ENCODE measurements at regions not wholly inside any gene's neighbourhood (a gene's known extent, or its start where the extent isn't known, plus 50 kb on each side); places are given as distances from the start of the nearest gene placed in this dataset.
A peak's percentile ranks its signal among the peaks of the same experiment; 100 is the strongest.

DNA sequence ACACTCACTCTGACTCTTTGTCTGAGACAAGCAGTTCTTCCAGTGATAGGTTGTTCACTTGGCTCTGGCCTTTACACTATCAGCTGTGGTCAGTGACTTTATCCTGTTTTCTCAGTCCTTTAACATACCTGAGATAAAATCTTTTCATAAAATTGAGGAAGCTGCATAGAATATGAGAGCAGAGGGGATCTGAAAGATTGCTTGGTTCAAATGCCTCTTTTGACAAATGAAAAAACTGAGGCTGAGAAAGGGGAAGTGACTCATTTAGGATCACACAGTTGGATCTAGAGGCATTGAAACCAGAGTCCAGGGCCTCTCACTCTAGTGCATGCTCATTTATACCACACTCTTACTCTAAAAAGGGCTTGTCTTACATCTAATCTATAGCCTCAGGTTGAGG lies 277.0 kb upstream of the TBX18 start:
- no peaks in the 10 kb centered on the region for H3K36me3 ChIP-seq (ENCODE audit: insufficient read depth, low read length)
- no peak overlapping the region for H3K4me3 ChIP-seq
- no peaks in the 10 kb centered on the region for H3K9me3 ChIP-seq (ENCODE audit: low read depth, low read length)
- H3K9ac ChIP-seq (ENCODE audit: insufficient read length): no peak overlapping the region
- no peak for DNase-seq (ENCODE audit: low read depth, low spot score)
- no peak overlapping the region for H3K27ac ChIP-seq
- TF ChIP-seq FOXP2 (optimal IDR thresholded peaks at IDR 0.05; ENCODE audit: control extremely low read depth, extremely low read length, insufficient read depth) (no peak), POLR2AphosphoS5 (IDR thresholded peaks at IDR 0.05; ENCODE audit: borderline replicate concordance, low read depth, low read length) (no peak), EZH2 (IDR thresholded peaks at IDR 0.05) (no peak)

DNA sequence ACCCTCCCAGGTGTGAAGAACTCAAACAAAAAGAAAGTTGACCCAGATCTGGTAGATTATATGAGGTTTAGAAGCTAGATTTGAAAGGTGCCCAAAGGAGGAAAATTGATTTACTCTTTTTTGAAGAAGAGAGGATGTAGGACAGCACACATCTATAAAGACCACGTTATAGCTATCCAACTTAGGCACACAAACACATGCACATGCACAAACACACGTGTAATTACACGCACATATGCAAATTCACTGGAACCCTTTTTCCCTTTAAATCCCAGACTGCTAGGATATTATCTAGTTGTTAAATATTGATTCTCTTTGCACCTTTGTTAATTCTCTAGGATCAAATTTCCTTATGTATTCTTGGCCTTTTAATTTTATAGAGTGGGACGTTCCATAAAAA lies 272.8 kb upstream of the TBX18 start:
- no peak overlapping the region for H3K9ac ChIP-seq (ENCODE audit: insufficient read length)
- no peak overlapping the region for H3K27ac ChIP-seq
- TF ChIP-seq EZH2 (IDR thresholded peaks at IDR 0.05) (no peak), FOXP2 (optimal IDR thresholded peaks at IDR 0.05; ENCODE audit: control extremely low read depth, extremely low read length, insufficient read depth) (no peak), POLR2AphosphoS5 (IDR thresholded peaks at IDR 0.05; ENCODE audit: borderline replicate concordance, low read depth, low read length) (no peak)
- no peak overlapping the region for H3K4me3 ChIP-seq
- H3K9me3 ChIP-seq (ENCODE audit: low read depth, low read length): no peaks in the 10 kb centered on the region
- no peaks in the 10 kb centered on the region for H3K36me3 ChIP-seq (ENCODE audit: insufficient read depth, low read length)
- DNase-seq (ENCODE audit: low read depth, low spot score): no peak

DNA sequence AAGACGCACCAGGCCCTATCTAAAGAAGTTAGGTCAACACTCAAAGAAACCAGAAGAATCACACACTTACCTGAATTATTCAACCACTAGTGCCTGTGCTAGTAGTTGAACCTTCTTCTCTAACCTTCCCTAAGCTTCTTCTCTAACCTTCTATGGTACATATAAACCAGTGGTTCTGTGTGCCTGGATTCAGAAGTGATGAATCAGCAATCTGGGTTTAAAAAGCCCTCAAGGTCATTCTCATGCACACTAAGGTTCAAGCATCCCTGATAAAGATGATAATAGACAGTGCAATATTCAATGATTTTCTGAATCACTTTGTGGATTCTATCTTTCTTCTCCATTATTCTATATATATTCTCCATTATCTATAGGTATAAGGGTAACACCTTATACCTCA lies 271.4 kb upstream of the TBX18 start:
- no peak for TF ChIP-seq FOXP2 (optimal IDR thresholded peaks at IDR 0.05; ENCODE audit: control extremely low read depth, extremely low read length, insufficient read depth)
- no peak for TF ChIP-seq POLR2AphosphoS5 (IDR thresholded peaks at IDR 0.05; ENCODE audit: borderline replicate concordance, low read depth, low read length)
- TF ChIP-seq EZH2 (IDR thresholded peaks at IDR 0.05): no peak

DNA sequence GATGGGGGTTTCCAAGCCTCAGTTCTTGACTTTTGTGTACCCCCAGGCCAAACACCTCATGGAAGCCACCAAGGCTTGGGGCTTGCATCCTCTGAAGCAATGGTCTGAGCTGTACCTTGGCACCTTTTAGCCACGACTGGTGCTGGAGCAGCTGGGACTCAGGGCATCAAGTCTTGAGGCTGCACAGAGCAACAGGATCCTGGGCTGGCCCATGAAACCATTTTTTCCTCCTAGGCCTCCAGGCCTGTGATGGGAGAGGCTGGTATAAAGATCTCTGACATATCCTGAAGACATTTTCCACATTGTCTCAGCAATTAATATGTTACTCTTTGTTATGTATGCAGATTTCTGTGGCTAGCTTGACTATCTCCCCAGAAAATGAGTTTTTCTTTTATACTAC lies 269.1 kb upstream of the TBX18 start:
- no peak for TF ChIP-seq FOXP2 (optimal IDR thresholded peaks at IDR 0.05; ENCODE audit: control extremely low read depth, extremely low read length, insufficient read depth)
- no peak for TF ChIP-seq POLR2AphosphoS5 (IDR thresholded peaks at IDR 0.05; ENCODE audit: borderline replicate concordance, low read depth, low read length)
- no peak for TF ChIP-seq EZH2 (IDR thresholded peaks at IDR 0.05)
- DNase-seq (ENCODE audit: low read depth, low spot score): no peak

More for the DNA sequence above, 271.4 kb upstream of the TBX18 start:
- Histone ChIP-seq H3K36me3 (ENCODE audit: insufficient read depth, low read length) (no peaks in the 10 kb centered on the region), H3K4me3 (no peak overlapping the region), H3K9me3 (ENCODE audit: low read depth, low read length) (no peaks in the 10 kb centered on the region), H3K27ac (no peak overlapping the region), H3K9ac (ENCODE audit: insufficient read length) (no peak overlapping the region)
- DNase-seq (ENCODE audit: low read depth, low spot score): no peak

GRCh38 chr6:85026021-85026420 lies 261.6 kb upstream of the TBX18 start:
- Histone ChIP-seq H3K36me3 (ENCODE audit: insufficient read depth, low read length) (no peaks in the 10 kb centered on the region), H3K9me3 (ENCODE audit: low read depth, low read length) (no peaks in the 10 kb centered on the region), H3K9ac (ENCODE audit: insufficient read length) (no peak overlapping the region), H3K27ac (no peak overlapping the region), H3K4me3 (no peak overlapping the region)
- no peak for DNase-seq (ENCODE audit: low read depth, low spot score)
- no peak for TF ChIP-seq FOXP2 (optimal IDR thresholded peaks at IDR 0.05; ENCODE audit: control extremely low read depth, extremely low read length, insufficient read depth)
- no peak for TF ChIP-seq POLR2AphosphoS5 (IDR thresholded peaks at IDR 0.05; ENCODE audit: borderline replicate concordance, low read depth, low read length)
- TF ChIP-seq EZH2 (IDR thresholded peaks at IDR 0.05): no peak

More for the DNA sequence above, 269.1 kb upstream of the TBX18 start:
- Histone ChIP-seq H3K36me3 (ENCODE audit: insufficient read depth, low read length) (no peaks in the 10 kb centered on the region), H3K27ac (no peak overlapping the region), H3K9me3 (ENCODE audit: low read depth, low read length) (no peaks in the 10 kb centered on the region), H3K4me3 (no peak overlapping the region), H3K9ac (ENCODE audit: insufficient read length) (no peak overlapping the region)

GRCh38 chr6:85023721-85024120 lies 259.3 kb upstream of the TBX18 start:
- H3K27ac ChIP-seq: peak overlapping the region; percentile 67
- TF ChIP-seq POLR2AphosphoS5 (IDR thresholded peaks at IDR 0.05; ENCODE audit: borderline replicate concordance, low read depth, low read length) (no peak), FOXP2 (optimal IDR thresholded peaks at IDR 0.05; ENCODE audit: control extremely low read depth, extremely low read length, insufficient read depth) (no peak), EZH2 (IDR thresholded peaks at IDR 0.05) (no peak)
- no peak overlapping the region for H3K4me3 ChIP-seq
- no peaks in the 10 kb centered on the region for H3K36me3 ChIP-seq (ENCODE audit: insufficient read depth, low read length)
- DNase-seq (ENCODE audit: low read depth, low spot score): no peak
- no peaks in the 10 kb centered on the region for H3K9me3 ChIP-seq (ENCODE audit: low read depth, low read length)
- H3K9ac ChIP-seq (ENCODE audit: insufficient read length): no peak overlapping the region

DNA sequence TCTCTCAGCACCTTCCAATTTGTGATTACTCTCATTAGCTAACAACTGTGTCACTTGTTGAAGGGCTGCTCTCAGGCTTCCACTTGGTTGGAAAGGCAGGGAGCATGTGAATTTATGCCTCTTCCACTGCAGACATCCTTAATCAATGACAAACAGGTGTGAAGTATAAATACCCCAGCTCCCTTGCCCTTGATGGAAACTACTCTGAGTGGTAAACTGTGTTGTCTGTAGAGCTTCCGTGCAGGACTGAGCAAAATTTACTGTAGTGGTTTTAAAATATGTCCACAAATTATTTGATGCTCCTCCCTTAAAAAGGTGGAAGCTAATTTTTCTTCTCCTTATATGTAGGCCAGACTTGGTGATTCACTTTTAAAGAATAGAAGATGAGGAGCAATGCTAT lies 253.0 kb upstream of the TBX18 start:
- TF ChIP-seq FOXP2 (optimal IDR thresholded peaks at IDR 0.05; ENCODE audit: control extremely low read depth, extremely low read length, insufficient read depth) (no peak), EZH2 (IDR thresholded peaks at IDR 0.05) (no peak), POLR2AphosphoS5 (IDR thresholded peaks at IDR 0.05; ENCODE audit: borderline replicate concordance, low read depth, low read length) (no peak)
- no peak for DNase-seq (ENCODE audit: low read depth, low spot score)
- H3K27ac ChIP-seq: no peak overlapping the region
- H3K36me3 ChIP-seq (ENCODE audit: insufficient read depth, low read length): no peaks in the 10 kb centered on the region
- no peaks in the 10 kb centered on the region for H3K9me3 ChIP-seq (ENCODE audit: low read depth, low read length)
- no peak overlapping the region for H3K4me3 ChIP-seq
- H3K9ac ChIP-seq (ENCODE audit: insufficient read length): no peak overlapping the region

DNA sequence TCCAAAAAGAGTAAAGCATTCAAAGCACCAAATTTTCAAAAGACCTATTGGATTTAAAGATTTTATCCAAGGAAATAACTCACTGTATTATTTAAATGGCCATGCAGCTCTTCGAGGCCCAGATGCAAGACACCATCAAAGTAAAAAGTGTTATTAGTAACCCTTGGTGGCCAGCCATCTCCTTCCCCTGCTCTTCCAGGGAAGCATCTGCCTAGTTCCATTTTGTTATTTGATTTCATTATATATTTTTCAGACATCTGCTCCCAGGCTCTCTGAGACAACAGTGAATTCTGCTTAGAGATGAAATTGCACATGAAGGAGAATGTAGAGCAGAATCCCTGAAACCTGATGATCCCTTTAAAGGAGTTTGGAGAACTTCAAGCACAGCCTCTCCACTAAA lies 252.3 kb upstream of the TBX18 start:
- Histone ChIP-seq H3K9me3 (ENCODE audit: low read depth, low read length) (no peaks in the 10 kb centered on the region), H3K9ac (ENCODE audit: insufficient read length) (no peak overlapping the region), H3K36me3 (ENCODE audit: insufficient read depth, low read length) (no peaks in the 10 kb centered on the region), H3K27ac (no peak overlapping the region), H3K4me3 (no peak overlapping the region)
- no peak for DNase-seq (ENCODE audit: low read depth, low spot score)
- TF ChIP-seq POLR2AphosphoS5 (IDR thresholded peaks at IDR 0.05; ENCODE audit: borderline replicate concordance, low read depth, low read length): no peak
- no peak for TF ChIP-seq EZH2 (IDR thresholded peaks at IDR 0.05)
- TF ChIP-seq FOXP2 (optimal IDR thresholded peaks at IDR 0.05; ENCODE audit: control extremely low read depth, extremely low read length, insufficient read depth): no peak

- TF ChIP-seq FOXP2 (optimal IDR thresholded peaks at IDR 0.05; ENCODE audit: control extremely low read depth, extremely low read length, insufficient read depth) (no peak), EZH2 (IDR thresholded peaks at IDR 0.05) (no peak), POLR2AphosphoS5 (IDR thresholded peaks at IDR 0.05; ENCODE audit: borderline replicate concordance, low read depth, low read length) (no peak)
- no peaks in the 10 kb centered on the region for H3K9me3 ChIP-seq (ENCODE audit: low read depth, low read length)
- no peak overlapping the region for H3K27ac ChIP-seq
- H3K9ac ChIP-seq (ENCODE audit: insufficient read length): no peak overlapping the region
- no peak overlapping the region for H3K4me3 ChIP-seq
- DNase-seq (ENCODE audit: low read depth, low spot score): no peak
- H3K36me3 ChIP-seq (ENCODE audit: insufficient read depth, low read length): no peaks in the 10 kb centered on the region
These were observed 251.1 kb upstream of the TBX18 start for GRCh38 chr6:85015396-85015990.
